ENCODE measurements at regions not wholly inside any gene's neighbourhood (a gene's known extent, or its start where the extent isn't known, plus 50 kb on each side); places are given as distances from the start of the nearest gene placed in this dataset.

DNA sequence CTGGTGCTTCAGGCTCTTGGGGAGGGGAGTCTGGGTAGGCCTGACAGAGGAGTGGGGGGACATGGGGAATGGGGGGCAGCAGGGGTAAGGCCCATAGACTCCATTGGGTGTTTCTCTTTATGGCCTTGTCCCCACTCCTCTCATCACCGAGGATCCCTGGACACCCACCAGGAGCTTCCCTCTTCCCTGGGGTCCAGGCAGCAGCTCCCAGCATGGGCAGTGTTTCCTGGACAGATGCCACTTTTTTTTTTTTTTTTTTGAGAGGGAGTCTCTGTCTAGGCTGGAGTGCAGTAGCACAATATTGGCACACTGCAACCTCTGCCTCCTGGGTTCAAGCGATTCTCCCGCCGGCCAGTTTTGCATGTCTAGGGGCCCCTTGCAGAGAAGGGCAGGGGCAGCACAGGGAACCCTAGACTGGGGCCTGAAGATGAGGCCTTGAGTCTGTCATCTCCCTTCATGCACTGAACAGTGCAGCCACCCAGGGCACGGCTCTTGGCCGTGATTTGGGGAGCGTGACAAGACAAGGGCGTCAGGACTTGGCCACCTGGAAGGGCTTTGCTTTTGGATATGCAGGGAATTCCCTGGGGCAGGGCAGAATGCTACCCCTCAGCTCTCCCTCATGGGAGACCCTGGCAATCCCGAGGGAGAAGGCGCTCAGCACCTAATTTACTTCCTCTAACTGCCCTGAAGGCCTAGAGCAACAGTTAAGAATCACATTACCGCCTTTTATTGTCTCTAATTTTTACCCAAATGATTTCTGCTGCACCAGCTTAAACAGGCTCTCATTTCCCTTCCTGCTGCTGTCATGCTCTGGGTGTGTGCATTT lies 213.9 kb upstream of the ZNF536 start:
- no peaks in the 10 kb centered on the region for H3K36me3 ChIP-seq
- H3K27ac ChIP-seq = no peak overlapping the region
- DNase-seq = no peak
- no peak overlapping the region for H3K4me3 ChIP-seq
- no peaks in the 10 kb centered on the region for H3K9me3 ChIP-seq
- H3K4me1 ChIP-seq = no peaks in the 10 kb centered on the region
- peaks cover 0 to under 1% of the 10 kb centered on the region in 2 donors for H3K27me3 ChIP-seq
- intact Hi-C loops (cut with DNase I; ENCODE audit: low total_unique reads) = no loop called here
- TF ChIP-seq, protein P1, sequence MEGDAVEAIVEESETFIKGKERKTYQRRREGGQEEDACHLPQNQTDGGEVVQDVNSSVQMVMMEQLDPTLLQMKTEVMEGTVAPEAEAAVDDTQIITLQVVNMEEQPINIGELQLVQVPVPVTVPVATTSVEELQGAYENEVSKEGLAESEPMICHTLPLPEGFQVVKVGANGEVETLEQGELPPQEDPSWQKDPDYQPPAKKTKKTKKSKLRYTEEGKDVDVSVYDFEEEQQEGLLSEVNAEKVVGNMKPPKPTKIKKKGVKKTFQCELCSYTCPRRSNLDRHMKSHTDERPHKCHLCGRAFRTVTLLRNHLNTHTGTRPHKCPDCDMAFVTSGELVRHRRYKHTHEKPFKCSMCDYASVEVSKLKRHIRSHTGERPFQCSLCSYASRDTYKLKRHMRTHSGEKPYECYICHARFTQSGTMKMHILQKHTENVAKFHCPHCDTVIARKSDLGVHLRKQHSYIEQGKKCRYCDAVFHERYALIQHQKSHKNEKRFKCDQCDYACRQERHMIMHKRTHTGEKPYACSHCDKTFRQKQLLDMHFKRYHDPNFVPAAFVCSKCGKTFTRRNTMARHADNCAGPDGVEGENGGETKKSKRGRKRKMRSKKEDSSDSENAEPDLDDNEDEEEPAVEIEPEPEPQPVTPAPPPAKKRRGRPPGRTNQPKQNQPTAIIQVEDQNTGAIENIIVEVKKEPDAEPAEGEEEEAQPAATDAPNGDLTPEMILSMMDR (IDR thresholded peaks at IDR 0.05) = no peak

DNA sequence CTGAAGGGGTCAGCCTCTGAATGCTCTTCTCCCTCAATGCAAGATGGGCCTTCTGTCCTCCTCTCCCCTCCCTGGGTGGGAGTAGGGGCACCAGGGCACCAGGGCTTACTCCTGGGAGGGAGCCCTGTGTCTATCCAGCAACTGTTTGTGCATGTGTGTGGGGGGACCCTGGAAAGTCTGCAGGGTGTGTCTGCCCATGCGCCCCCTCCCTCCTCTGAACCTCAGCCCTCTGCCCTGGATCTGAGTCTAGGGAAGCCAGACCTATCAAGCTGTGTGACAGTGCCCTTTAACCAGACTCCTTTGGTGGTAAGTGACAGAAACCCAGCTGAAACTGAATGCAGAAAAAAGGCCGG lies 213.3 kb upstream of the ZNF536 start:
- Histone ChIP-seq H3K4me3 (no peak overlapping the region), H3K36me3 (no peaks in the 10 kb centered on the region), H3K9me3 (no peaks in the 10 kb centered on the region), H3K27ac (no peak overlapping the region), H3K4me1 (no peaks in the 10 kb centered on the region), H3K27me3 (no peaks in the 10 kb centered on the region)
- no peak for DNase-seq
- intact Hi-C loops (cut with DNase I; ENCODE audit: low total_unique reads) = no loop called here
- TF ChIP-seq, protein P1 (IDR thresholded peaks at IDR 0.05) = no peak

DNA sequence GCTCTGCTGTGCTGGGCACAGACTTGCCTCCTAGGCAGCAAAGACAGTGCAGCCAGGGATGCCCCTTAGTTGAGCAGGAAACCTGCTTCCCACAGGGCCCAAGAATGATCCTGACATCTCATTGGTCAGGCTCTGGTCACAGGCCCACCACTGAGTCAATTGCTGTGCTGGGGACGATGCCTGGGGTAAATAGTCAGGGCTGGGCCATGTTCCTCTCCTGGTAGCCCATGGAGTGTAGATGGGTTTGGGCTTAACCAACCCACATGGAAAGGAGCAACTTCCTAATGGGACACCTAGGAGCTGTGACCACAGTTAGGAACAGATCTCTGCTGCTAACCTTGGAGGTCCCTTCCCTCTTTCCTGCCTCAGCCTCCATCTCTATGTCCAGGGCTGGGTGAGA lies 212.5 kb upstream of the ZNF536 start:
- no peaks in the 10 kb centered on the region for H3K9me3 ChIP-seq
- H3K4me3 ChIP-seq = no peak overlapping the region
- H3K4me1 ChIP-seq = no peaks in the 10 kb centered on the region
- H3K36me3 ChIP-seq = no peaks in the 10 kb centered on the region
- no peak for DNase-seq
- H3K27me3 ChIP-seq = no peaks in the 10 kb centered on the region
- H3K27ac ChIP-seq = no peak overlapping the region
- TF ChIP-seq, protein P1 (IDR thresholded peaks at IDR 0.05) = no peak
- intact Hi-C loops (cut with DNase I; ENCODE audit: low total_unique reads) = no loop called here

DNA sequence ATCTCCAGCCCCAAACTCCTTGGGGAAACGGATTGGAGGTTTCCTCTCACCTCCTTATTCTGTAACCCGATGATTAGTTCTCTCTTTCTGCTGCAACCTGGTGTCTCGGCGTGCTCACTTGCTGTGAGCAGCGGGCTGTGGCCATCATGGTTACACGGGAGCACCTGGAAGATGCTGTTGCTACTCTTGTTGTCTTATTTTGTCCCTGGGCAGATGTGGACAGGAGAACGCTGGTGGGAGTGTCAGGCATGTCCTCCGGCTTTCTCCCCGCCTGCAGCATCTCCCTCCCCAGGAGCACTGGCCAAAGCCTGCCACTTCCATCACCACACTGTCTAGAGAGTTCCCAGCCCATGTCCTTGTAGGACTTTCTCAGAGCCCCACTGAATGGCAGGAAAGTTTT lies 211.8 kb upstream of the ZNF536 start:
- TF ChIP-seq, protein P1 (IDR thresholded peaks at IDR 0.05) = no peak
- no peak for DNase-seq
- H3K27me3 ChIP-seq = no peaks in the 10 kb centered on the region
- no peaks in the 10 kb centered on the region for H3K4me1 ChIP-seq
- intact Hi-C loops (cut with DNase I; ENCODE audit: low total_unique reads) = no loop called here
- H3K27ac ChIP-seq = no peak overlapping the region
- no peak overlapping the region for H3K4me3 ChIP-seq
- no peaks in the 10 kb centered on the region for H3K36me3 ChIP-seq
- no peaks in the 10 kb centered on the region for H3K9me3 ChIP-seq

DNA sequence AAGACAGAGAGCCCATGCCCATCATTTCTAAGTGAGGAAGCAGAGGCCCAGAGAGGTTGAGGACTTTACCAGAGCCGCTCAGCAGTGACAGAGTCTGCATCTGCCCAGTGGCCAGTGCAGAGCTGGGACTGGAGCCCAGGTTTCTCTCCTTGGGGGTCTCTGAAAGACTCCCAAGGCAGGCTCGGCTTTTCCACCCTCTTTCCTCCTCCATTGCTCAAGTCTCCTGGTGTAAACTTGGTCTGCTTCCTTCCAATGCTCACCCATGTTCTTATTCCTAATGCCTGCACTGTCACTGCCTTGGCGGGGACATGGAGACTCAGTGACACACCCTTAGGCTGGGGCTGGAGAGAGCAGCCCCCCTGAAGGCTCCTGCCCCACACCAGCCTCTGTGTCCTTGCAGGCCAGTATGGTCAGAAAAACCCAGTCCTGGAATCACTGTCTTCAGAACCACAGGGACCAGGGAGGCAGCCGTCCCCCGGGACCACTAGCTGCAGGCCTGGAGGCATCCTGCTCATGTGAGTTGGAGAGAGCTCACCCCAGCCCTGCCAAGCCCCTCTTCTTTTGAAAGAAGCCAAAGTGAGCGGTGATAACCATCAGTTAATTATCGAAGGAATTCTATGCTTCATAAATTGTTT lies 211.0 kb upstream of the ZNF536 start:
- no peaks in the 10 kb centered on the region for H3K9me3 ChIP-seq
- no peak overlapping the region for H3K27ac ChIP-seq
- H3K4me3 ChIP-seq = no peak overlapping the region
- intact Hi-C loops (cut with DNase I; ENCODE audit: low total_unique reads) = no loop called here
- no peak for DNase-seq
- no peaks in the 10 kb centered on the region for H3K27me3 ChIP-seq
- TF ChIP-seq, protein P1 (IDR thresholded peaks at IDR 0.05) = no peak
- no peaks in the 10 kb centered on the region for H3K4me1 ChIP-seq
- H3K36me3 ChIP-seq = no peaks in the 10 kb centered on the region

Measured in tibial artery (tissue), 4 donors.